ENCODE measurements at regions not wholly inside any gene's neighbourhood (a gene's known extent, or its start where the extent isn't known, plus 50 kb on each side); places are given as distances from the start of the nearest gene placed in this dataset.

DNA sequence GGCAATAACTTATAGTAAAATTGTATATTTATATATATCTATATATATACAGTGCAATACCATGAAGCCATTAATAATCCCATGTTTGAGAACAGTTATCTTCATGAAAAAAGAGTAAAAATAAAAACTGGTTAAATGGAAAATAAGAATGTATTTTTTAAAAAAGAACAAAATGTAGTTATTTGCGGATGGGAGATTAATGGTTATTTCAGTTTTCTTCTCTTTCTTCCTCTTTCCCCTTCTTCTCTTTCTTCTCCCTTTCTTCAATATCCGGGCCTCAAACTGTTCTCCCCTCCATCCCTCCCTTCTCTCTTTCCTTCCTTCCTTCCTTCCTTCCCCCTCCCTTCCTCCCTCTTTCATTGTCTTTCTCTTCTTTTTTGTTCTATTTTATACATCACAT, 1301.7 kb upstream of the IGFBP7 start:
- no peaks in the 10 kb centered on the region for H3K36me3 Mint-ChIP-seq (ENCODE audit: low read depth)
- peaks cover 10% of the 10 kb centered on the region for H3K9me3 Mint-ChIP-seq
- Histone ChIP-seq H3K27me3 (ENCODE audit: control insufficient read depth in 1 of 2, insufficient read depth in 2 of 2, low read length in 2 of 2) (no peaks in the 10 kb centered on the region), H3K27ac (ENCODE audit: low read depth in 1 of 2, low read length in 2 of 2) (no peak overlapping the region), H3K4me1 (ENCODE audit: insufficient read depth, low read length) (no peaks in the 10 kb centered on the region), H3K36me3 (ENCODE audit: insufficient read depth, low read length) (no peaks in the 10 kb centered on the region), H3K9me3 (ENCODE audit: control insufficient read depth in 1 of 2, insufficient read depth in 1 of 2, low read length in 2 of 2) (no peaks in the 10 kb centered on the region), H3K4me3 (ENCODE audit: low read length) (no peak overlapping the region)
- POLR2A ChIA-PET, result no interaction called here
- no peaks in the 10 kb centered on the region for H3K27me3 Mint-ChIP-seq
- no peaks in the 10 kb centered on the region for H3K4me1 Mint-ChIP-seq (ENCODE audit: low read depth)
- no peak overlapping the region for H3K27ac Mint-ChIP-seq
- CTCF ChIA-PET, result no interaction called here
- no peak for DNase-seq
- no peak for TF ChIP-seq CTCF (IDR thresholded peaks at IDR 0.05)
- intact Hi-C loops (cut with DNase I, micrococcal nuclease), result no loop called here
- no peak for ATAC-seq (ENCODE audit: poor library complexity)
- no peak overlapping the region for H3K4me3 Mint-ChIP-seq

- Histone ChIP-seq H3K27me3 (ENCODE audit: control insufficient read depth in 1 of 2, insufficient read depth in 2 of 2, low read length in 2 of 2) (no peaks in the 10 kb centered on the region), H3K4me1 (ENCODE audit: insufficient read depth, low read length) (no peaks in the 10 kb centered on the region), H3K4me3 (ENCODE audit: low read length) (no peak overlapping the region), H3K27ac (ENCODE audit: low read depth in 1 of 2, low read length in 2 of 2) (no peak overlapping the region), H3K9me3 (ENCODE audit: control insufficient read depth in 1 of 2, insufficient read depth in 1 of 2, low read length in 2 of 2) (no peaks in the 10 kb centered on the region), H3K36me3 (ENCODE audit: insufficient read depth, low read length) (no peaks in the 10 kb centered on the region)
- DNase-seq (no peak), ATAC-seq (ENCODE audit: poor library complexity) (no peak)
- intact Hi-C loops (cut with DNase I, micrococcal nuclease), result no loop called here
- peaks cover 16% of the 10 kb centered on the region for H3K9me3 Mint-ChIP-seq
- H3K27me3 Mint-ChIP-seq, result no peaks in the 10 kb centered on the region
- H3K4me3 Mint-ChIP-seq, result no peak overlapping the region
- no peak overlapping the region for H3K27ac Mint-ChIP-seq
- no peaks in the 10 kb centered on the region for H3K4me1 Mint-ChIP-seq (ENCODE audit: low read depth)
- POLR2A ChIA-PET, result no interaction called here
- no peaks in the 10 kb centered on the region for H3K36me3 Mint-ChIP-seq (ENCODE audit: low read depth)
- no peak for TF ChIP-seq CTCF (IDR thresholded peaks at IDR 0.05)
- CTCF ChIA-PET, result no interaction called here
Observed at GRCh38 chr4:58406762-58407161, 1296.6 kb upstream of the IGFBP7 start.

GRCh38 chr4:58368221-58368620, 1258.0 kb upstream of the IGFBP7 start:
- Mint-ChIP-seq H3K9me3 (peaks cover 19% of the 10 kb centered on the region), H3K27me3 (no peaks in the 10 kb centered on the region), H3K27ac (no peak overlapping the region), H3K36me3 (ENCODE audit: low read depth) (no peaks in the 10 kb centered on the region), H3K4me3 (no peak overlapping the region), H3K4me1 (ENCODE audit: low read depth) (no peaks in the 10 kb centered on the region)
- H3K9me3 ChIP-seq (ENCODE audit: control insufficient read depth in 1 of 2, insufficient read depth in 1 of 2, low read length in 2 of 2), result peaks cover 4 to 6% of the 10 kb centered on the region in 2 experiments
- ChIA-PET POLR2A (no interaction called here), CTCF (interaction anchor here (1.5 kb wide), 1 partner anchor 9 kb away, joined by 4 read pairs; no protein-coding TSS in a partner anchor)
- H3K27me3 ChIP-seq (ENCODE audit: control insufficient read depth in 1 of 2, insufficient read depth in 2 of 2, low read length in 2 of 2), result no peaks in the 10 kb centered on the region
- ATAC-seq (ENCODE audit: poor library complexity) (no peak), DNase-seq (no peak)
- H3K27ac ChIP-seq (ENCODE audit: low read depth in 1 of 2, low read length in 2 of 2), result no peak overlapping the region
- no peak for TF ChIP-seq CTCF (IDR thresholded peaks at IDR 0.05)
- no peaks in the 10 kb centered on the region for H3K36me3 ChIP-seq (ENCODE audit: insufficient read depth, low read length)
- H3K4me3 ChIP-seq (ENCODE audit: low read length), result no peak overlapping the region
- intact Hi-C loops (cut with DNase I, micrococcal nuclease), result no loop called here
- no peaks in the 10 kb centered on the region for H3K4me1 ChIP-seq (ENCODE audit: insufficient read depth, low read length)

Measured in CD4-positive, alpha-beta T cell (primary cell).